Right atrium auricular region (tissue), 2 donors: ENCODE measurements at regions not wholly inside any gene's neighbourhood (a gene's known extent, or its start where the extent isn't known, plus 50 kb on each side); places are given as distances from the start of the nearest gene placed in this dataset.

Experiments
- DNase-seq: peaks from one replicate; pipeline ENCODE4 v3.0.0-alpha.2; 2019; ENCODE audit warnings: low spot score
- H3K27ac ChIP-seq, 2 donors: fragments of 200-600 bp; sonication (generic); 1 replicate in 1 of 2; 2 replicates in 1 of 2; pipeline ENCODE4 v1.5.1; 2016 to 2019
- H3K27me3 ChIP-seq, 2 donors: fragments of 200-600 bp; sonication (generic); one replicate each; pipeline versions ENCODE4 v1.5.1 to v1.6.0; 2017 to 2019
- H3K36me3 ChIP-seq: fragments of 200-600 bp; sonication (generic); one replicate; pipeline ENCODE4 v1.5.1; 2016
- H3K4me1 ChIP-seq, 2 donors: fragments of 200-600 bp; sonication (generic); one replicate each; pipeline versions ENCODE4 v1.5.1 to v1.6.0; 2017 to 2019
- H3K4me3 ChIP-seq, 2 donors: fragments of 200-600 bp; sonication (generic); 1 replicate in 1 of 2; 2 replicates in 1 of 2; pipeline ENCODE4 v1.5.1; 2017 to 2019; ENCODE audit warnings: mild to moderate bottlenecking in 1 of 2, moderate library complexity in 1 of 2
- H3K9me3 ChIP-seq, 2 donors: fragments of 200-600 bp; sonication (generic); one replicate each; pipeline ENCODE4 v1.5.1; 2019
- CTCF ChIP-seq, 2 donors: fragments of 200-600 bp; sonication (generic); IDR thresholded peaks; one replicate each; pipeline ENCODE4 v1.5.1; 2019; ENCODE audit warnings: antibody characterized with exemption in 2 of 2

GRCh38 chr2:239588451-239589269, 187.8 kb upstream of the HDAC4 start:
- H3K4me3 ChIP-seq: no peak overlapping the region
- no peak for TF ChIP-seq CTCF (IDR thresholded peaks at IDR 0.05)
- H3K27ac ChIP-seq: no peak overlapping the region
- no peaks in the 10 kb centered on the region for H3K9me3 ChIP-seq
- H3K27me3 ChIP-seq: no peaks in the 10 kb centered on the region
- H3K36me3 ChIP-seq: no peaks in the 10 kb centered on the region
- H3K4me1 ChIP-seq: no peaks in the 10 kb centered on the region
- DNase-seq: no peak

GRCh38 chr2:239587841-239588240, 187.0 kb upstream of the HDAC4 start:
- TF ChIP-seq CTCF (IDR thresholded peaks at IDR 0.05): no peak
- Histone ChIP-seq H3K27me3 (no peaks in the 10 kb centered on the region), H3K27ac (no peak overlapping the region), H3K4me3 (no peak overlapping the region), H3K4me1 (no peaks in the 10 kb centered on the region), H3K36me3 (no peaks in the 10 kb centered on the region), H3K9me3 (no peaks in the 10 kb centered on the region)
- DNase-seq: no peak

- Histone ChIP-seq H3K4me1 (no peaks in the 10 kb centered on the region), H3K9me3 (no peaks in the 10 kb centered on the region), H3K36me3 (no peaks in the 10 kb centered on the region), H3K27ac (no peak overlapping the region), H3K4me3 (no peak overlapping the region), H3K27me3 (no peaks in the 10 kb centered on the region)
- no peak for DNase-seq
- no peak for TF ChIP-seq CTCF (IDR thresholded peaks at IDR 0.05)
These were observed 186.5 kb upstream of the HDAC4 start for GRCh38 chr2:239587311-239587731.

GRCh38 chr2:239586651-239587310, 186.0 kb upstream of the HDAC4 start:
- TF ChIP-seq CTCF (IDR thresholded peaks at IDR 0.05): no peak
- H3K4me3 ChIP-seq: no peak overlapping the region
- H3K27me3 ChIP-seq: no peaks in the 10 kb centered on the region
- H3K4me1 ChIP-seq: no peaks in the 10 kb centered on the region
- no peak for DNase-seq
- H3K9me3 ChIP-seq: no peaks in the 10 kb centered on the region
- no peaks in the 10 kb centered on the region for H3K36me3 ChIP-seq
- no peak overlapping the region for H3K27ac ChIP-seq

- TF ChIP-seq CTCF (IDR thresholded peaks at IDR 0.05): no peak
- H3K27me3 ChIP-seq: no peaks in the 10 kb centered on the region
- H3K4me1 ChIP-seq: no peaks in the 10 kb centered on the region
- DNase-seq: no peak
- no peaks in the 10 kb centered on the region for H3K9me3 ChIP-seq
- no peak overlapping the region for H3K27ac ChIP-seq
- no peak overlapping the region for H3K4me3 ChIP-seq
- no peaks in the 10 kb centered on the region for H3K36me3 ChIP-seq
These were observed 184.6 kb upstream of the HDAC4 start for GRCh38 chr2:239585422-239585821.
